ENCODE measurements at regions not wholly inside any gene's neighbourhood (a gene's known extent, or its start where the extent isn't known, plus 50 kb on each side); places are given as distances from the start of the nearest gene placed in this dataset.

- H3K18ac ChIP-seq (ENCODE audit: low read length) = no peak overlapping the region
- no peak overlapping the region for H2BK5ac ChIP-seq (ENCODE audit: low read length)
- H3K27me3 ChIP-seq (ENCODE audit: insufficient read depth, low read length, poor library complexity) = no peaks in the 10 kb centered on the region
- no peak overlapping the region for H4K5ac ChIP-seq (ENCODE audit: low read length)
- H3K23ac ChIP-seq (ENCODE audit: low read length) = no peak overlapping the region
- no peaks in the 10 kb centered on the region for H3K79me2 ChIP-seq (ENCODE audit: control insufficient read depth, insufficient read depth, low read length)
- H4K8ac ChIP-seq (ENCODE audit: low read depth, low read length) = no peak overlapping the region
- no peak overlapping the region for H2AK5ac ChIP-seq (ENCODE audit: low read length)
- no peak overlapping the region for H3K4me2 ChIP-seq (ENCODE audit: low read length)
- no peaks in the 10 kb centered on the region for H3K79me1 ChIP-seq (ENCODE audit: low read length)
- no peak for DNase-seq
- H3K9ac ChIP-seq (ENCODE audit: low read length) = no peak overlapping the region
- H3K27ac ChIP-seq (ENCODE audit: low read depth, low read length) = no peak overlapping the region
- no peak overlapping the region for H2BK120ac ChIP-seq (ENCODE audit: low read depth, low read length)
- H3K56ac ChIP-seq (ENCODE audit: low read length) = no peak overlapping the region
- no CpG with 5 or more reads among the region's 3 CpGs for WGBS (ENCODE audit: extremely low coverage, insufficient coverage, low lambda C conversion rate)
- H3K4ac ChIP-seq (ENCODE audit: low read depth, low read length) = no peak overlapping the region
- no peaks in the 10 kb centered on the region for H3K36me3 ChIP-seq (ENCODE audit: control insufficient read depth, insufficient read depth, low read length)
- H2BK15ac ChIP-seq (replicated peaks; ENCODE audit: low read depth) = no peak overlapping the region
- no peak overlapping the region for H3K4me3 ChIP-seq (ENCODE audit: low read length)
- H3K4me1 ChIP-seq (ENCODE audit: control insufficient read depth, low read depth, low read length) = no peaks in the 10 kb centered on the region
Observed at GRCh38 chr14:26293909-26294308, 303.9 kb downstream of the NOVA1 start.

GRCh38 chr14:26289891-26290486 lies 307.8 kb downstream of the NOVA1 start:
- Histone ChIP-seq H3K27ac (ENCODE audit: low read depth, low read length) (no peak overlapping the region), H4K8ac (ENCODE audit: low read depth, low read length) (no peak overlapping the region), H2BK5ac (ENCODE audit: low read length) (no peak overlapping the region), H3K4me3 (ENCODE audit: low read length) (no peak overlapping the region), H3K79me2 (ENCODE audit: control insufficient read depth, insufficient read depth, low read length) (no peaks in the 10 kb centered on the region), H3K4ac (ENCODE audit: low read depth, low read length) (no peak overlapping the region), H3K18ac (ENCODE audit: low read length) (no peak overlapping the region), H3K56ac (ENCODE audit: low read length) (no peak overlapping the region), H2BK15ac (replicated peaks; ENCODE audit: low read depth) (no peak overlapping the region), H3K9ac (ENCODE audit: low read length) (no peak overlapping the region), H2BK120ac (ENCODE audit: low read depth, low read length) (no peak overlapping the region), H3K79me1 (ENCODE audit: low read length) (no peaks in the 10 kb centered on the region), H2AK5ac (ENCODE audit: low read length) (no peak overlapping the region), H3K4me2 (ENCODE audit: low read length) (no peak overlapping the region), H4K5ac (ENCODE audit: low read length) (no peak overlapping the region), H3K27me3 (ENCODE audit: insufficient read depth, low read length, poor library complexity) (no peaks in the 10 kb centered on the region), H3K23ac (ENCODE audit: low read length) (no peak overlapping the region), H3K36me3 (ENCODE audit: control insufficient read depth, insufficient read depth, low read length) (no peaks in the 10 kb centered on the region), H3K4me1 (ENCODE audit: control insufficient read depth, low read depth, low read length) (no peaks in the 10 kb centered on the region)
- no CpG with 5 or more reads among the region's 4 CpGs for WGBS (ENCODE audit: extremely low coverage, insufficient coverage, low lambda C conversion rate)
- no peak for DNase-seq

DNA sequence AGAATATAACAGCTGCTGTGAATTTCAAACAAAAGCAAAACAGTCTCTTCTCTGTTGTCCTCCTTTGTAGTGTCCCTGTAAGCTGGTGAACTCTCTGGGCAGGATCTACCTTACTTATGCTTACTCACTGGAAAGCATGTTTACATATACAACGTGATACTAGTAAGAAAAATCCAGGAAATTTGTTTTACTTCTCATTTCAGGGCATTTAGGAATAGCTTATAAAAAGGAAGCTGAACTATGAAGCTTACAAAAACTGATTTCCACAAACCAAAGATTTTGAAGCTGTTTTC lies 311.0 kb downstream of the NOVA1 start:
- H4K5ac ChIP-seq (ENCODE audit: low read length) = no peak overlapping the region
- no peak overlapping the region for H3K9ac ChIP-seq (ENCODE audit: low read length)
- H3K56ac ChIP-seq (ENCODE audit: low read length) = no peak overlapping the region
- H3K36me3 ChIP-seq (ENCODE audit: control insufficient read depth, insufficient read depth, low read length) = no peaks in the 10 kb centered on the region
- no peaks in the 10 kb centered on the region for H3K79me1 ChIP-seq (ENCODE audit: low read length)
- no peak overlapping the region for H3K4me2 ChIP-seq (ENCODE audit: low read length)
- no peak overlapping the region for H3K18ac ChIP-seq (ENCODE audit: low read length)
- H3K4ac ChIP-seq (ENCODE audit: low read depth, low read length) = no peak overlapping the region
- H3K23ac ChIP-seq (ENCODE audit: low read length) = no peak overlapping the region
- H3K4me1 ChIP-seq (ENCODE audit: control insufficient read depth, low read depth, low read length) = no peaks in the 10 kb centered on the region
- H2BK120ac ChIP-seq (ENCODE audit: low read depth, low read length) = no peak overlapping the region
- no peak overlapping the region for H2BK5ac ChIP-seq (ENCODE audit: low read length)
- H3K79me2 ChIP-seq (ENCODE audit: control insufficient read depth, insufficient read depth, low read length) = no peaks in the 10 kb centered on the region
- WGBS (ENCODE audit: extremely low coverage, insufficient coverage, low lambda C conversion rate) = no CpG with 5 or more reads among the region's 1 CpG
- H2BK15ac ChIP-seq (replicated peaks; ENCODE audit: low read depth) = no peak overlapping the region
- no peak overlapping the region for H3K27ac ChIP-seq (ENCODE audit: low read depth, low read length)
- no peak overlapping the region for H3K4me3 ChIP-seq (ENCODE audit: low read length)
- H3K27me3 ChIP-seq (ENCODE audit: insufficient read depth, low read length, poor library complexity) = no peaks in the 10 kb centered on the region
- no peak overlapping the region for H4K8ac ChIP-seq (ENCODE audit: low read depth, low read length)
- H2AK5ac ChIP-seq (ENCODE audit: low read length) = no peak overlapping the region
- DNase-seq = no peak

DNA sequence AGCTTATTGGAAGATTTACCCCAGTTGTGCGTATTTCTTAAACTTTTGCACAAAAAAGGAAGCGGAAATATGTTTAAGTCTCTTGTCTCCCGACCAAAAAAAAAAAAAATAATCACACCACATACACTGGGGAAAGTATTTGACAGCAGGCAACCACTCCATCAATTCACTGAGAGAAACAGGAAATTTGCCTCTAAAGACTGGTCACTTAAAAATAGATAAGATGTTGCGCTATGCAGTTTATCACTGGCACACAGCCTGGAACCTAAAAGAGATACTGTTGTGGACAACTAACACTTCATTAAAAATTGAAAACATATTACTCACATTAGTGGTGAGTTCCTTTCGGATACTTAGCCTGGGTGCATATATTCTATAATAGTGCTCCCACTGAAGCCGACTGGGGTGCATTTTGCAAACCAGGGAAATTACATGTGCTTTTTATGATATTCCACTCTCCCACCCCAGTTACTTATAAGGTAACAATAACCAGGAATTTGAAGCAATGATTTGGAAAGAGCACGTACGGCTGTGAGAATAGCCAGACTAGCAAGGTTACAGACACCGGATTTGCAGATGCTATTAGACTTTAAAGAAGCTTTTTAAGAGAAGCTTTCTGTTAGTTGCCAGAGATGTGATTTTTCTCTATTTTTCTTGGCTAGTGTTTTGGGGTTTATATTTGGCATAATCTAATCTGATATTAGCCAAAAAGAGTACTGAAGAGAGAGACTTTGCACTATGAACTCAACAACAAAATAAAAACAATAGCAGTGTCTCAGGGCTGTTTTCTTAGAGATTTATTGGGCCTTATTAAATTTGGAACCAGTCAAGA lies 311.5 kb downstream of the NOVA1 start:
- WGBS (ENCODE audit: extremely low coverage, insufficient coverage, low lambda C conversion rate) = no CpG with 5 or more reads among the region's 9 CpGs
- Histone ChIP-seq H3K27ac (ENCODE audit: low read depth, low read length) (no peak overlapping the region), H3K23ac (ENCODE audit: low read length) (no peak overlapping the region)

GRCh38 chr14:26282578-26282977 lies 315.3 kb downstream of the NOVA1 start:
- H2AK5ac ChIP-seq (ENCODE audit: low read length) = no peak overlapping the region
- H3K27ac ChIP-seq (ENCODE audit: low read depth, low read length) = peak overlapping the region; percentile 16
- H3K23ac ChIP-seq (ENCODE audit: low read length) = no peak overlapping the region
- H3K56ac ChIP-seq (ENCODE audit: low read length) = peak overlapping the region; percentile 27
- WGBS (ENCODE audit: extremely low coverage, insufficient coverage, low lambda C conversion rate) = no CpG with 5 or more reads among the region's 2 CpGs
- H4K8ac ChIP-seq (ENCODE audit: low read depth, low read length) = no peak overlapping the region
- H3K36me3 ChIP-seq (ENCODE audit: control insufficient read depth, insufficient read depth, low read length) = no peaks in the 10 kb centered on the region
- no peaks in the 10 kb centered on the region for H3K79me2 ChIP-seq (ENCODE audit: control insufficient read depth, insufficient read depth, low read length)
- no peak overlapping the region for H4K5ac ChIP-seq (ENCODE audit: low read length)
- no peaks in the 10 kb centered on the region for H3K27me3 ChIP-seq (ENCODE audit: insufficient read depth, low read length, poor library complexity)
- H3K79me1 ChIP-seq (ENCODE audit: low read length) = no peaks in the 10 kb centered on the region
- H3K4me3 ChIP-seq (ENCODE audit: low read length) = no peak overlapping the region
- H3K9ac ChIP-seq (ENCODE audit: low read length) = no peak overlapping the region
- H3K4ac ChIP-seq (ENCODE audit: low read depth, low read length) = no peak overlapping the region
- H3K4me1 ChIP-seq (ENCODE audit: control insufficient read depth, low read depth, low read length) = no peaks in the 10 kb centered on the region
- DNase-seq = no peak
- peak overlapping the region; percentile 78 for H2BK15ac ChIP-seq (replicated peaks; ENCODE audit: low read depth)
- no peak overlapping the region for H3K4me2 ChIP-seq (ENCODE audit: low read length)
- H2BK120ac ChIP-seq (ENCODE audit: low read depth, low read length) = no peak overlapping the region
- no peak overlapping the region for H2BK5ac ChIP-seq (ENCODE audit: low read length)
- H3K18ac ChIP-seq (ENCODE audit: low read length) = peak overlapping the region; percentile 87

More for the DNA sequence above, 311.5 kb downstream of the NOVA1 start:
- no peaks in the 10 kb centered on the region for H3K36me3 ChIP-seq (ENCODE audit: control insufficient read depth, insufficient read depth, low read length)
- no peak overlapping the region for H3K4ac ChIP-seq (ENCODE audit: low read depth, low read length)
- peak overlapping the region; percentile 68 for H3K18ac ChIP-seq (ENCODE audit: low read length)
- H3K4me3 ChIP-seq (ENCODE audit: low read length) = no peak overlapping the region
- H3K9ac ChIP-seq (ENCODE audit: low read length) = no peak overlapping the region
- H2AK5ac ChIP-seq (ENCODE audit: low read length) = no peak overlapping the region
- H2BK120ac ChIP-seq (ENCODE audit: low read depth, low read length) = no peak overlapping the region
- DNase-seq = no peak
- peak overlapping the region; percentile 74 for H2BK15ac ChIP-seq (replicated peaks; ENCODE audit: low read depth)
- H3K27me3 ChIP-seq (ENCODE audit: insufficient read depth, low read length, poor library complexity) = no peaks in the 10 kb centered on the region
- H4K5ac ChIP-seq (ENCODE audit: low read length) = no peak overlapping the region
- no peaks in the 10 kb centered on the region for H3K4me1 ChIP-seq (ENCODE audit: control insufficient read depth, low read depth, low read length)
- H4K8ac ChIP-seq (ENCODE audit: low read depth, low read length) = no peak overlapping the region
- H3K4me2 ChIP-seq (ENCODE audit: low read length) = no peak overlapping the region
- no peaks in the 10 kb centered on the region for H3K79me2 ChIP-seq (ENCODE audit: control insufficient read depth, insufficient read depth, low read length)
- no peak overlapping the region for H2BK5ac ChIP-seq (ENCODE audit: low read length)
- no peaks in the 10 kb centered on the region for H3K79me1 ChIP-seq (ENCODE audit: low read length)
- H3K56ac ChIP-seq (ENCODE audit: low read length) = no peak overlapping the region

Data from mesendoderm (in vitro differentiated cells).